Body of pancreas (tissue), 4 donors: ENCODE measurements at regions not wholly inside any gene's neighbourhood (a gene's known extent, or its start where the extent isn't known, plus 50 kb on each side); places are given as distances from the start of the nearest gene placed in this dataset.

Experiments used
- ATAC-seq: fragments of 150-250 bp; one replicate; pipeline ENCODE4 v1.9.1; 2016
- DNase-seq, 4 donors: peaks; one replicate each; pipeline ENCODE4 v3.0.0-alpha.2; 2019
- H3K27ac ChIP-seq, 4 donors: fragments of 200-600 bp; sonication (generic); 1 replicate in 3 of 4; 2 replicates in 1 of 4; pipeline versions ENCODE4 v1.5.1 to v1.6.1; 2016 to 2019; ENCODE audit warnings: mild to moderate bottlenecking in 1 of 4, mixed read lengths in 1 of 4, moderate library complexity in 1 of 4
- H3K27me3 ChIP-seq, 2 donors: fragments of 200-600 bp; sonication (generic); one replicate each; pipeline ENCODE4 v1.6.0; 2016; ENCODE audit warnings: mild to moderate bottlenecking in 1 of 2
- H3K36me3 ChIP-seq, 2 donors: fragments of 200-600 bp; sonication (generic); replicated peaks in 1 of 2; 2 replicates each; pipeline ENCODE4 v1.5.1; 2016; ENCODE audit warnings: low read depth in 2 of 2; ENCODE audit not compliant: insufficient read depth in 1 of 2
- H3K4me1 ChIP-seq: fragments of 200-600 bp; sonication (generic); one replicate; pipeline ENCODE4 v1.6.0; 2016
- H3K4me3 ChIP-seq, 2 donors: fragments of 200-600 bp; sonication (generic); 1 replicate in 1 of 2; 2 replicates in 1 of 2; pipeline ENCODE4 v1.5.1; 2016 to 2019
- H3K9me3 ChIP-seq, 3 donors: fragments of 200-600 bp; sonication (generic); 1 replicate in 2 of 3; 2 replicates in 1 of 3; pipeline ENCODE4 v1.5.1; 2016
- CTCF ChIP-seq, 7 experiments: fragments of 450-650 bp in 4 of 7; fragments of 200-600 bp in 3 of 7; sonication (generic) in 3 of 7; IDR thresholded peaks; one replicate each; pipeline ENCODE4 v1.5.1; 2016 to 2019; ENCODE audit warnings: antibody characterized with exemption in 7 of 7
- POLR2A ChIP-seq, 3 donors: fragments of 450-650 bp; IDR thresholded peaks; one replicate each; pipeline ENCODE4 v1.6.1; 2016; ENCODE audit warnings: antibody characterized with exemption in 3 of 3, mild to moderate bottlenecking in 2 of 3
- WGBS, 2 donors: methylation state at CpG; one replicate each; pipeline ENCODE4 v1.1.5; 2017; 5-methylcytosine and 5-hydroxymethylcytosine counted together
- intact Hi-C: fragments of 100-400 bp; cut with DNase I; formaldehyde crosslinking; loops from one replicate; pipeline ENCODE4 v1.15.1; 2023

GRCh38 chr5:142542078-142542477, 143.8 kb downstream of the FGF1 start:
- Histone ChIP-seq H3K9me3 (no peaks in the 10 kb centered on the region), H3K36me3 (no peaks in the 10 kb centered on the region), H3K4me1 (no peaks in the 10 kb centered on the region), H3K27ac (peak overlapping the region in 1 of 4 donors; percentile 8), H3K27me3 (no peaks in the 10 kb centered on the region), H3K4me3 (no peak overlapping the region)
- intact Hi-C loops = no loop called here
- TF ChIP-seq POLR2A (IDR thresholded peaks at IDR 0.05) = no peak
- TF ChIP-seq CTCF (IDR thresholded peaks at IDR 0.05) = no peak
- ATAC-seq = no peak
- no peak for DNase-seq
- WGBS, 2 donors = 60 to 81% methylated on average over 7 of the region's 7 CpGs

DNA sequence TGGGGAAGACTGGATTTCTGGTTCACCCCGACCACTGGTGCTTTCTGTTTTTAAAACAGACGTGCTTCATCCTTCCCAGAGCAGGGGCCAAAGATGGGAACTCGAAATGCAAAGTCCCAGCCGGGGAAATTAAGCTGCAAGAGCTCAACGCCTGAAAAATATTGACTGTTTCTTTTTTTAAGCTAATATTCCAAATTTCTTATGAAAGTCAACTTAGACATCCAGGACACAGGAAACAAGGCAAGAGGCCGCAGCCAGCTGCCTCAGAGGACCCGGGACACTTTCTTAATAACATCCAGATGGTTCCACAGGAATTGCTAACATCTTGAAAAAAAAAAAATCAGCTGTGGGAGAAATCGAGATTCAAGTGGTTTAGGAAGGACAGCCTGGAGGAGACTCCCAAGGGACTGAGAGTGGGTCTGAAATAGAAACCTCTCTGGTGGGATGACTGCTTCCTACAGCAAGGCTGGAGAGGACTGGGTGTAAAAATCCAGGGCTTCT, 144.9 kb downstream of the FGF1 start:
- Histone ChIP-seq H3K9me3 (no peaks in the 10 kb centered on the region), H3K4me3 (no peak overlapping the region), H3K27ac (no peak overlapping the region), H3K27me3 (no peaks in the 10 kb centered on the region), H3K4me1 (no peaks in the 10 kb centered on the region), H3K36me3 (no peaks in the 10 kb centered on the region)
- TF ChIP-seq POLR2A (IDR thresholded peaks at IDR 0.05) (no peak), CTCF (IDR thresholded peaks at IDR 0.05) (no peak)
- WGBS, 2 donors = 57 to 70% methylated on average over 8 of the region's 8 CpGs
- DNase-seq = peak in 3 of 4 donors; percentile 18 to 44 (median 24)
- intact Hi-C loops = no loop called here
- ATAC-seq = peak; percentile 71

DNA sequence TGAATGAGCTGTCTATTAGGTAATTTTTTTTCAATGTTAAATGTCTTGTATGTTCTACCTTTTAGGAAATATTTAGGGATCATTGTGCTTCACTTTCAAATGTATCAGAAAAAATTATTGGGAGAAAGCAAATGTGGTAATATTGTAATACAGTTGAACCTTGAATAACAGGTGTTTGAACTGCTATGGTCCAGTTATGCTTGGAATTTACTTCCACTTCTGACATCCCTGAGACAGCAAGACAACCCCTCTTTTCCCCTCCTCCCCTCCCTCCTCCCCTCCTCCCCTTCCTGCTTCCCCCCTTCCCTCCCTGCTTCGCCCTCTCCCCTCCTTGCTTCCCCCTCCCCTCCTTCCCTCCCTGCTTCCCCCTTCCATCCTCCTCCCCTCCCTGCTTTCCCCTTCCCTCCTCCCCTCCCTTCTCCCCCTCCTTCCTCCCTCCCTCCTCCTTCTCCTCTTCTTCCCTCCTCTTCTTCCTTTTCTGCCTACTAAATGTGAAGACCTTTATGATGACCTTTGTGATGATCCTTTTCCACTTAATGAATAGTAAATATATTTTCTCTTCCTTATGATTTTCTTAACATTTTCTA, 146.6 kb downstream of the FGF1 start:
- H3K36me3 ChIP-seq = no peaks in the 10 kb centered on the region
- no peaks in the 10 kb centered on the region for H3K9me3 ChIP-seq
- ATAC-seq = no peak
- no peak overlapping the region for H3K27ac ChIP-seq
- TF ChIP-seq POLR2A (IDR thresholded peaks at IDR 0.05) = no peak
- TF ChIP-seq CTCF (IDR thresholded peaks at IDR 0.05) = no peak
- intact Hi-C loops = no loop called here
- 38 to 40% methylated on average over 1 of the region's 1 CpG for WGBS, 2 donors
- no peaks in the 10 kb centered on the region for H3K4me1 ChIP-seq
- no peaks in the 10 kb centered on the region for H3K27me3 ChIP-seq
- DNase-seq = no peak
- H3K4me3 ChIP-seq = no peak overlapping the region

DNA sequence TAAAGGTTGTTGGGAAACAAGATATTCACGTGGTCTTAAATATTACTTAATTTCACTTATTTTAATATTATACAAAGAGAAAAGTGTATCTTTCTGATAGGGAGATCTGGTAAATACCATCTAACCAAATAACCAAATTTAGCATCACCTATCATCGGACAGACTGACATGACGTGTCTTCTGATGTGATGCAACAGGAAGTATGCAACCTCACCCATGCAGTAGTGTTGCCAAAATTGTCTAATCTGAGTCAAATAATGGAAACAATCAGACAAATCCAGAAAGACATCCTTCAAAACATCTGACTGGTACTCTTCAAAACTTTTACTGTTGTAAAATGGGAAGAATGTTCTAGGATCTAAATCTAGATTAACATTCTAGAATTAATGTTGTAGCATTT, 148.0 kb downstream of the FGF1 start:
- no peak overlapping the region for H3K27ac ChIP-seq
- no peak for TF ChIP-seq POLR2A (IDR thresholded peaks at IDR 0.05)
- TF ChIP-seq CTCF (IDR thresholded peaks at IDR 0.05) = no peak
- no peak for DNase-seq
- no peaks in the 10 kb centered on the region for H3K27me3 ChIP-seq
- no peaks in the 10 kb centered on the region for H3K9me3 ChIP-seq
- H3K4me3 ChIP-seq = no peak overlapping the region
- intact Hi-C loops = no loop called here
- 61 to 80% methylated on average over 3 of the region's 3 CpGs for WGBS, 2 donors
- ATAC-seq = no peak
- no peaks in the 10 kb centered on the region for H3K4me1 ChIP-seq
- no peaks in the 10 kb centered on the region for H3K36me3 ChIP-seq

- Histone ChIP-seq H3K36me3 (no peaks in the 10 kb centered on the region), H3K4me1 (no peaks in the 10 kb centered on the region), H3K27me3 (no peaks in the 10 kb centered on the region), H3K9me3 (no peaks in the 10 kb centered on the region), H3K27ac (no peak overlapping the region), H3K4me3 (no peak overlapping the region)
- intact Hi-C loops = no loop called here
- TF ChIP-seq POLR2A (IDR thresholded peaks at IDR 0.05) = no peak
- no peak for TF ChIP-seq CTCF (IDR thresholded peaks at IDR 0.05)
- DNase-seq (no peak), ATAC-seq (no peak)
- WGBS, 2 donors = 70 to 74% methylated on average over 4 of the region's 4 CpGs
These were observed 153.1 kb downstream of the FGF1 start for GRCh38 chr5:142532781-142533176.
